ENCODE measurements at regions not wholly inside any gene's neighbourhood (a gene's known extent, or its start where the extent isn't known, plus 50 kb on each side); places are given as distances from the start of the nearest gene placed in this dataset.

GRCh38 chr4:166274136-166274761 is 401.2 kb downstream of the TLL1 start:
- no peak for DNase-seq

GRCh38 chr4:166274775-166275174 is 401.7 kb downstream of the TLL1 start:
- DNase-seq: no peak

DNA sequence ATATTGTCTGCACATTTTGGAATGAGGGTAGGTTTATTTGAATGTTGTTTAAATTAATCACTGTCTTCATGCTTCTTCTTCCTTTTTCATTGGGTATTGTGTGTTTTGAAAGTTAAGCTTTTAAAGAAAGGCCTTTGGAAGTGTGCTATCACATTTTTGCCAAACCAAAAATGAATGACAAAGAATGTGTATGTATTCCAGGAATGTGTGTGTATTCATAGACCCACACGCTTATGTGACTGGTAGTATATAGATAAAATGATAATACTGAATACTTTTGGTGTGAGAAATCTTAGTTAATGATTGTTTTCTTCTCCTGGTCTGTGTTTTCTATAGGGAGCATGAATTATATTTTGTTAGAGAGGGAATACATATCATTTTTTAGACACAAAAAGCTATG is 404.4 kb downstream of the TLL1 start:
- no peak for DNase-seq

- no peak for DNase-seq
Observed at GRCh38 chr4:166277853-166278252, 404.8 kb downstream of the TLL1 start.

DNA sequence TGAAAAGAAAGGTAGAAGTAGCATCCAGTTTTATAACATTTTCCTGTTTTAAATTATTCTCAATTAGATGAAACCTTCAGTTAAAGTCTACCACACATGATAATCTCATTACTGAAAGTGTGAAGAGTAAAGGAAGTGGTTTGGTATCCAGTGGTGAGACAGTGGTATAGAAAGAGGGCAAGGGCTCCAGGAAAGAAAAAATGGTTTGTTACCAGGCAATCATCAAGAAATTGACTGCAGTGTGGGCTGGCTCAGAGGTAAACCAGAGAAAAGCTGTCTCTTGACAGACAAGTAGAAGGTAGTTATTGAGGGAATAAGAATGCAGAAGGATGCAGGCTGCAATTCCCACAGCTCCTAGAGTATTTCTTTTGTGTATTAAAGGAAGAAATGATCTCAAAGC is 406.2 kb downstream of the TLL1 start:
- DNase-seq: no peak

DNA sequence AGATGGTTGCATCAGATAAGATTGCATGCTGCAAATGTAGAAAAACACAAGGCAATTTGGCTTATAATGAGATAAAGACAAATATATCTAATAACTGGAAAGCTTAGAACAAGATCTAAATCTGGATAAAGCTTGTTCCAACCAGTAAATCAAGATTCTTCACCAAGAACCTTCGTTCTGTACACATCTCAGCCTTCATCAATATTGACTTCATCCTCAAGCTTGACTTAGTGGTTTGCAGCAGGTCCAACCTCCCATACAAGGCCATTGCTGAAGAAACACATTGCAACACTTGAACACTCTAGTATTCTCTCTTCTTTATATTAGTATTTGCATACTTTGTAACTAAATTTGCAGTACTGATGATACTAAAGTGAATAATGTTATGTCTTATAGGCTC is 407.6 kb downstream of the TLL1 start:
- DNase-seq: no peak

GRCh38 chr4:166282081-166282770 is 409.2 kb downstream of the TLL1 start:
- DNase-seq: no peak

GRCh38 chr4:166284221-166284620 is 411.2 kb downstream of the TLL1 start:
- DNase-seq: no peak

DNA sequence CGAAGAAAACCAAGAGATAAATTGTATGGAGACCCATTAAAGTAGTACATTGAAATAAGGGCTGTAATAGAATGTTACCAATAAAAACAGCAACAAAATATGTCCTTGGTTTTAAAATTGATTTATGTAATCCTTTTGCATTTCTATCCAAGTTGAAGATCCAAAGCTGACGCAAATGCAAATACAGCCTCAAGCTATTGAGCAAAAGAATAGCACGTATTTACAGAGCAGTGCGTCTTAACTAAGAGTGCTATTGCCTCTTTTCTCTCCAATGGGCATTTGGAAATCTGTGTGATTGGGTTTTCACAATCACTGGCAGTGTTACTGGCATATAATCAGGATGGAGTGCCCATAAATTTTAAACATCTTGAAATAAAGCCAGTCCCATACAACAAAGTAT is 417.4 kb downstream of the TLL1 start:
- no peak for DNase-seq

GRCh38 chr4:166293556-166293955 is 420.5 kb downstream of the TLL1 start:
- DNase-seq: no peak

DNA sequence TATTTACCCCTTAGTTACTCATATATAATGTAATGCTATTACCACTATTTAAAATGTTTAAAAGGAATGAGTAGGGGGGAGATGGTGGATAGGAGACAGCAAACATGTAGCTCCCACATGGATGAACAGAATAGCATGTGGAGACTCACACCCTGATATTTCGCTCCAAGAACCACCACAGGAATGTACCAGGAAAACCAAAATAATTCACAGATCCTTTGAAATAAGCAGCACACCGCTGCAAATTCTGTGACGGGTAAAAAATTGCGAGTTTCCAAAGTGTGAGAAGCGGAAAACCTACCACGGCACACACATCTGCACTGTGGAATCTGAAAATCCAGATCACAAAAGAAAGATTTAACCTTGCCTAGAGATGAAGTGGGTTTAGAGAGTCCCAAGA is 428.2 kb downstream of the TLL1 start:
- DNase-seq: no peak

GRCh38 chr4:166308647-166309046 is 435.6 kb downstream of the TLL1 start:
- DNase-seq: no peak

- no peak for DNase-seq
Observed at GRCh38 chr4:166309286-166309685, 436.2 kb downstream of the TLL1 start.

DNA sequence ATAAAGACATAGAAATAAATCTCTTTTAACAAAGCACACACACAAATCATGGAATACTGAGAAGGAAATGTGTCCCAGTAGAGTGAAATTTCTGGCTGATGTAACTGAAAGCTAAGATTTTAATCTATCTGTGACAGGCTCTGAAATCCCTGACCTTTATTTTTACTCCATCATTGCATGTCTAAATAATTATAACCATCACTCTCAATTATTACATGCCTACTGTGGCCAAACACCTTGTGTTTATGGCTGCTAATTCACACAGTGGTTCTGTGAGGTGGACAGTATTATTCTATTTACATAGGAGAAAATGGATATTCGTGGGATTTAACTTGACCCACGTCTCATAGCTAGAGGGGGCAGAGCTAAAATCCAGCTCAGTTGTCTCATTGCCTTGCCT is 438.1 kb downstream of the TLL1 start:
- no peak for DNase-seq

- no peak for DNase-seq
Observed at GRCh38 chr4:166312166-166312565, 439.1 kb downstream of the TLL1 start.

DNA sequence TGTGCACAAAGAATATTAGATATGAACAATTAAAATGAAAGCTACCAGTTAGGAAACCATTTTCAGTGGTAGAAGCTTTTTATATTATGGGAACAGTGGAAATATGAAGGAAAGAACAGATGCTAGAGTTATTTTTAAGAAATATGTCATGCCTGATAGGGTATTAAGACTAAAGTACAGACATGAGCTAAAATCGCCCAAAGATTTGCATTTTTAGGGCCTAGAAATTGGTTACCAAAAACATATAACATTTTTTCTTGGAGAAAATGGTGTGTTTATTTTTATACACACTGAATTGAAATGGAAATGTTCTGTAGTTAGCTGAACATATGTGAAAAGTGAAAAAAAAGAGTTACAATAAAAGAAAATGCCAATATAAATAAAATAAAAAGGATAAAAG is 441.9 kb downstream of the TLL1 start:
- no peak for DNase-seq

DNA sequence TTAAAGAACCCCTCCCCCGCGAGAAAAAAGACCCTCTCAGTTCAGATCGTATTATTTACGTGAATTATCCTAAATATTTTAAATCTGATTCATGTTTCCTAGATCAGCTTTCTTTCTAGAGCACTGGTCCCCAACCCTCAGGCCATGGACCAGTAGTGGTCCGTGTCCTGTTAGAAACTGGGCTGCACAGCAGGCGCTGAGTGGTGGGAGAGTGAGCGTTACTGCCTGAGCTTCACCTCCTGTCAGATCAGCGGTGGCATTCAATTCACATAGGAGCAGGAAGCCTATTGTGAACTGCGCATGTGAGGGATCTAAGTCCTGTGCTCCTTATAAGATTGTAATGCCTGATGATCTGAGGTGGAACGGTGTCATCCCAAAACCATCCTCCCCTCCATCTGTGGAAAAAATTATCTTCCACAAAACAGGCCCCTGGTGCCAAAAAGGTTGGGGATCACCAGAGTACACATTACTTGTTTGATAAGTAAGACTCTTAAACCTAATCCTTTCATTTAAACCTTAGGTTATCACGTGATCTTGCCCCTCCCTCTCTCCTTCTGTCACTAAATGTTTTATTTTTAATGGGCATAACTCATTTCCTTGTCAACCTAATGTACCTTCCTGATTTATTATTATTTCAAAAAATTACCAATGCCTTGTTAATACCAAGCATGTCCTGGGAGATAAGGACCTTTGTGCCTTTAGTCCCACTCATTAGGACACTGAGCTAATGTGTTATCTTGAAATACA is 442.9 kb downstream of the TLL1 start:
- DNase-seq: no peak

GRCh38 chr4:166318810-166319525 is 445.9 kb downstream of the TLL1 start:
- no peak for DNase-seq

- DNase-seq: no peak
Observed at GRCh38 chr4:166323250-166323649, 450.2 kb downstream of the TLL1 start.

GRCh38 chr4:166324321-166324720 is 451.3 kb downstream of the TLL1 start:
- no peak for DNase-seq

GRCh38 chr4:166335256-166335938 is 462.4 kb downstream of the TLL1 start:
- no peak for DNase-seq

DNA sequence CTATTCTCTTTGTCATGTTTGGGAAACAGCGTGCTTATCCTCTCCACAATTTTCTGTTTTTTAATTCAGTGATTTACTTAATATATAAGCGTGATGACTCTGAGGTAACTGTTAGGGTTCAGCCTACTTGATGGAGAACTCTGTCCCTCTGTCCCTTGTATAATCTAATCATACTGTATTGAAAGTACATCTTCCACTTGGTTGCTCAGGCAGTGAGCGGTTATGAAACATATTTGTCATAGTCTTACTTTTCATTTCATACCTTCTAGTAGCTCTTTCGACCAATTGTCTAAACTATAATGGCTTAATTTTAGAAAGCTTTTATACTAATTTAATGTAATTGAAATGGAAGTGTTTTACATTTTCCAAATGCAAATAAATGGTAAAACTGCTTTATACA is 469.0 kb downstream of the TLL1 start:
- no peak for DNase-seq

DNA sequence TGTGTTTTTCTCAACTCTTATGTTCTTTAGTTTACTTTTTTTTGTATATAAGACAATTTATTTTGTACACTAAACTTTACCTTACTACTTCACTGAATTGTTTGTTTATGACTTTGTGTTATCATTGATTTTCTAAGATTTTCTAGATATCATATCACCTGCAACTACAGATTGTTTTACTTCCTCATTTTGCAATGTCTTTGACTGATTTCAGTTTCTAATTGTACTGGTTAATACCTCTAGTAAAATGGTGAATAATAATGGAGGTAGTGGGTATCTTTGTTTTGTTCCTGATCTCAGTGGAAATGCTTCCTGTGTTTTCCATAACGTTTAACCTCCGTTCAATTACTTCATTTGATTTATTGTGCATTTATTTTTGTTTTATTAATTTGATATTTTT is 490.2 kb downstream of the TLL1 start:
- no peak for DNase-seq
